ENCODE measurements at regions not wholly inside any gene's neighbourhood (a gene's known extent, or its start where the extent isn't known, plus 50 kb on each side); places are given as distances from the start of the nearest gene placed in this dataset.
A peak's percentile ranks its signal among the peaks of the same experiment; 100 is the strongest.
"Not testable (repeated sequence)": the region's sequence is repeated elsewhere in the genome, so short reads cannot be mapped to it uniquely, and the experiment has no call there.

GRCh38 chr6:134683783-134684422, 266.0 kb downstream of the ALDH8A1 start:
- DNase-seq: no peak
- intact Hi-C loops (cut with DNase I): no loop called here

- intact Hi-C loops (cut with DNase I): no loop called here
- no peak for DNase-seq
Measured at GRCh38 chr6:134680433-134680832, 269.5 kb downstream of the ALDH8A1 start.

GRCh38 chr6:134680021-134680420, 269.9 kb downstream of the ALDH8A1 start:
- no peak for DNase-seq
- intact Hi-C loops (cut with DNase I): no loop called here

GRCh38 chr6:134678436-134678889, 271.4 kb downstream of the ALDH8A1 start:
- DNase-seq: peak in 9 of 10 donors; percentile 36 to 91 (median 67)
- intact Hi-C loops (cut with DNase I): no loop called here

GRCh38 chr6:134676307-134677281, 273.3 kb downstream of the ALDH8A1 start:
- intact Hi-C loops (cut with DNase I): no loop called here
- DNase-seq: no peak

- no peak for DNase-seq
- intact Hi-C loops (cut with DNase I): no loop called here
Measured at GRCh38 chr6:134675110-134676054, 274.5 kb downstream of the ALDH8A1 start.

GRCh38 chr6:134674562-134674961, 275.3 kb downstream of the ALDH8A1 start:
- intact Hi-C loops (cut with DNase I): no loop called here
- no peak for DNase-seq

GRCh38 chr6:134669485-134669884, 280.4 kb downstream of the ALDH8A1 start:
- DNase-seq: no peak
- intact Hi-C loops (cut with DNase I): no loop called here

- no peak for DNase-seq
- intact Hi-C loops (cut with DNase I): no loop called here
Measured at GRCh38 chr6:134667111-134667510, 282.8 kb downstream of the ALDH8A1 start.

GRCh38 chr6:134666125-134666524, 283.8 kb downstream of the ALDH8A1 start:
- intact Hi-C loops (cut with DNase I): no loop called here

GRCh38 chr6:134665029-134665723, 284.7 kb downstream of the ALDH8A1 start:
- intact Hi-C loops (cut with DNase I): no loop called here
- DNase-seq: peak in 1 of 10 donors; percentile 15

More at GRCh38 chr6:134666125-134666524, 283.8 kb downstream of the ALDH8A1 start:
- DNase-seq: no peak

- intact Hi-C loops (cut with DNase I): no loop called here
- DNase-seq: no peak
Measured at GRCh38 chr6:134663800-134664535, 285.9 kb downstream of the ALDH8A1 start.

GRCh38 chr6:134663356-134663755, 286.5 kb downstream of the ALDH8A1 start:
- intact Hi-C loops (cut with DNase I): no loop called here
- no peak for DNase-seq

- DNase-seq: no peak
- intact Hi-C loops (cut with DNase I): no loop called here
Measured at GRCh38 chr6:134662077-134662700, 287.7 kb downstream of the ALDH8A1 start.

GRCh38 chr6:134659885-134660284, 290.0 kb downstream of the ALDH8A1 start:
- intact Hi-C loops (cut with DNase I); DNase-seq: not testable (repeated sequence)

GRCh38 chr6:134658596-134658995, 291.3 kb downstream of the ALDH8A1 start:
- intact Hi-C loops (cut with DNase I): no loop called here
- no peak for DNase-seq

GRCh38 chr6:134657751-134658527, 292.0 kb downstream of the ALDH8A1 start:
- no peak for DNase-seq
- intact Hi-C loops (cut with DNase I): no loop called here

GRCh38 chr6:134657343-134657742, 292.6 kb downstream of the ALDH8A1 start:
- intact Hi-C loops (cut with DNase I): no loop called here
- no peak for DNase-seq

All from posterior cingulate gyrus (tissue), 11 donors.